HepG2 (cell line): ENCODE measurements at regions not wholly inside any gene's neighbourhood (a gene's known extent, or its start where the extent isn't known, plus 50 kb on each side); places are given as distances from the start of the nearest gene placed in this dataset.

Source experiments
- ATAC-seq: fragments of 200-7000 bp; cut with Tn5 transposase; 3 replicates; pipeline ENCODE4 v1.9.1; 2020; ENCODE audit warnings: mild to moderate bottlenecking, moderate library complexity
- BruUV-seq: library from RNA; stranded (reverse); fragments of 400-500 nt; replicated peaks from 2 replicates; lab custom pipeline; 2021; lab: Mats Ljungman, UMichigan
- CTCF ChIA-PET: fragments of 300-600 bp; formaldehyde crosslinking; extraction: SDS; loops from one replicate; lab custom pipeline; 2021; ENCODE audit warnings: low total read pairs, inconsistent platforms, low intra/inter-chr PET ratio; lab: Yijun Ruan, JAX
- POLR2A ChIA-PET: fragments of 350-600 bp; sonication (Branson Sonifier 250); formaldehyde crosslinking; loops from one replicate; lab custom pipeline; 2020; ENCODE audit warnings: antibody characterized with exemption, inconsistent platforms; lab: Yijun Ruan, JAX
- DNase-seq: peaks from one replicate; pipeline ENCODE4 v3.0.0-alpha.2; 2015; ENCODE audit warnings: low spot score
- FAIRE-seq: peaks from 3 replicates; lab custom pipeline; 2011; peaks lifted over from hg19 to GRCh38; lab: Jason Lieb, UNC
- H2AFZ ChIP-seq: one replicate; pipeline ENCODE4 v1.6.1; 2011; ENCODE audit warnings: low read length, inconsistent platforms
- H3K27ac ChIP-seq: fragments of 300-600 bp; 3 replicates; pipeline ENCODE4 v1.8.0; 2011; ENCODE audit warnings: mixed run types, mild to moderate bottlenecking, mixed read lengths, low read length, inconsistent platforms; ENCODE audit not compliant: insufficient read depth; ENCODE audit errors: extremely low read length
- H3K27me3 ChIP-seq, 2 experiments: fragments of 200-600 bp in 1 of 2; 2 replicates in 1 of 2; 3 replicates in 1 of 2; pipeline versions ENCODE4 v1.6.0 to v1.8.0; 2011; ENCODE audit warnings: low read length in 2 of 2, mild to moderate bottlenecking in 2 of 2, moderate library complexity in 2 of 2, inconsistent platforms in 1 of 2; ENCODE audit not compliant: insufficient read depth in 2 of 2, control insufficient read depth in 1 of 2
- H3K36me3 ChIP-seq, 2 experiments: fragments of 200-600 bp in 1 of 2; replicated peaks in 1 of 2; 2 replicates in 1 of 2; 3 replicates in 1 of 2; pipeline versions ENCODE4 v1.5.1 to v1.8.0; 2011; ENCODE audit warnings: low read length in 2 of 2, inconsistent platforms in 1 of 2; ENCODE audit not compliant: insufficient read depth in 2 of 2, control insufficient read depth in 1 of 2
- H3K4me1 ChIP-seq: 2 replicates; pipeline ENCODE4 v1.5.1; 2012; ENCODE audit warnings: low read length, inconsistent platforms; ENCODE audit not compliant: insufficient read depth
- H3K4me2 ChIP-seq: 2 replicates; pipeline ENCODE4 v1.6.0; 2011; ENCODE audit warnings: low read depth, low read length, inconsistent platforms
- H3K4me3 ChIP-seq, 3 experiments: fragments of 200-600 bp in 1 of 3; sonication (generic), shearing (Covaris generic) in 1 of 3; replicated peaks in 1 of 3; 2 replicates each; pipeline ENCODE4 v1.5.1; 2011 to 2016; ENCODE audit warnings: low read length in 3 of 3, inconsistent platforms in 2 of 3, low read depth in 2 of 3, mild to moderate bottlenecking in 2 of 3, control low read depth in 1 of 3, mixed read lengths in 1 of 3; ENCODE audit not compliant: insufficient read depth in 1 of 3
- H3K79me2 ChIP-seq: one replicate; pipeline ENCODE4 v1.6.1; 2011; ENCODE audit warnings: low read length, inconsistent platforms; ENCODE audit not compliant: insufficient read depth
- H3K9ac ChIP-seq: 2 replicates; pipeline ENCODE4 v1.6.0; 2011; ENCODE audit warnings: mild to moderate bottlenecking, low read depth, low read length, inconsistent platforms; ENCODE audit not compliant: insufficient read depth
- H3K9me3 ChIP-seq: 2 replicates; pipeline ENCODE4 v1.5.1; 2012; ENCODE audit warnings: mild to moderate bottlenecking, low read length
- H4K20me1 ChIP-seq: 2 replicates; pipeline ENCODE4 v1.6.0; 2011; ENCODE audit warnings: inconsistent platforms, mild to moderate bottlenecking, low read length, moderate library complexity; ENCODE audit not compliant: insufficient read depth
- BRCA1 ChIP-seq: sonication (generic); formaldehyde crosslinking; IDR thresholded peaks from 2 replicates; pipeline ENCODE4 v1.4.0; 2020; ENCODE audit warnings: missing genetic modification reagents
- CCAR2 ChIP-seq: fragments of 200-400 bp; formaldehyde crosslinking; optimal IDR thresholded peaks from 2 replicates; pipeline ENCODE3; 2018; ENCODE audit warnings: low read depth, mild to moderate bottlenecking, low read length, moderate library complexity
- HCFC1 ChIP-seq: fragments of 150-350 bp; IDR thresholded peaks from 2 replicates; pipeline ENCODE4 v1.6.1; 2014; ENCODE audit warnings: low read depth, low read length
- HDAC6 ChIP-seq: fragments of 200-600 bp; sonication (generic); IDR thresholded peaks from 2 replicates; pipeline ENCODE4 v1.7.0; 2017; ENCODE audit warnings: mild to moderate bottlenecking, antibody characterized with exemption, low read length, low read depth
- NRL ChIP-seq: sonication (generic); formaldehyde crosslinking; IDR thresholded peaks from 2 replicates; pipeline ENCODE4 v1.5.0; 2020; ENCODE audit warnings: missing genetic modification reagents, mild to moderate bottlenecking, moderate library complexity, borderline replicate concordance
- RCOR2 ChIP-seq: IDR thresholded peaks from 2 replicates; pipeline ENCODE4 v1.6.1; 2016; ENCODE audit warnings: missing biosample characterization, missing genetic modification reagents
- REL ChIP-seq: sonication (generic); formaldehyde crosslinking; conservative IDR thresholded peaks from 2 replicates; pipeline ENCODE4 v1.8.0; 2022; ENCODE audit warnings: mild to moderate bottlenecking, missing genetic modification reagents, moderate library complexity
- TBL1XR1 ChIP-seq: fragments of 150-350 bp; IDR thresholded peaks from 2 replicates; pipeline ENCODE4 v1.6.1; 2014; ENCODE audit warnings: borderline replicate concordance, low read length; ENCODE audit not compliant: partially characterized antibody
- TCF12 ChIP-seq, 2 experiments: fragments of 450-650 bp in 1 of 2; sonication (generic) in 1 of 2; formaldehyde crosslinking in 1 of 2; IDR thresholded peaks; 2 replicates each; pipeline versions ENCODE4 v1.6.1 to v1.8.0; 2017 to 2022; ENCODE audit warnings: antibody characterized with exemption in 1 of 2, mild to moderate bottlenecking in 1 of 2, missing genetic modification reagents in 1 of 2, moderate library complexity in 1 of 2
- ZNF20 ChIP-seq: sonication (generic); formaldehyde crosslinking; IDR thresholded peaks from 2 replicates; pipeline ENCODE4 v1.4.0; 2020; ENCODE audit warnings: mild to moderate bottlenecking, moderate library complexity, missing genetic modification reagents
- ZNF205 ChIP-seq: IDR thresholded peaks from 2 replicates; pipeline ENCODE4 v1.6.1; 2018; ENCODE audit warnings: missing biosample characterization, missing genetic modification reagents
- ZNF232 ChIP-seq: sonication (generic); formaldehyde crosslinking; IDR thresholded peaks from 2 replicates; pipeline ENCODE4 v1.4.0; 2020; ENCODE audit warnings: missing genetic modification reagents, borderline replicate concordance
- ZNF576 ChIP-seq: sonication (generic); formaldehyde crosslinking; IDR thresholded peaks from 2 replicates; pipeline ENCODE4 v1.4.0; 2020; ENCODE audit warnings: mild to moderate bottlenecking, missing genetic modification reagents
- ZSCAN31 ChIP-seq: sonication (generic); formaldehyde crosslinking; IDR thresholded peaks from 2 replicates; pipeline ENCODE4 v1.5.0; 2020; ENCODE audit warnings: low read depth, mild to moderate bottlenecking, missing genetic modification reagents
- WGBS: methylation state at CpG from one replicate; pipeline ENCODE4 v1.1.6; 2017; ENCODE audit warnings: low lambda C conversion rate; 5-methylcytosine and 5-hydroxymethylcytosine counted together
- in situ Hi-C: cut with HindIII; loops from 2 replicates; pipeline ENCODE4 v1.10.0; 2017; ENCODE audit warnings: low pct_unique_long_range_greater_than_20kb; ENCODE audit not compliant: extremely low pct_ligation_motif_present
- intact Hi-C: fragments of 100-400 bp; cut with micrococcal nuclease; formaldehyde crosslinking; loops from one replicate; pipeline ENCODE4 v1.10.0; 2022; ENCODE audit not compliant: unreplicated experiment
- TF ChIP-seq, protein P1 (sequence below): IDR thresholded peaks from 2 replicates; pipeline ENCODE4 v1.6.1; 2016; ENCODE audit warnings: missing compliant biosample characterization, missing genetic modification reagents, borderline replicate concordance
- TF ChIP-seq, protein P2 (sequence below): IDR thresholded peaks from 2 replicates; pipeline ENCODE4 v1.6.1; 2016; ENCODE audit warnings: low read depth, borderline replicate concordance
- TF ChIP-seq, protein P3 (sequence below): sonication (generic); formaldehyde crosslinking; IDR thresholded peaks from 2 replicates; pipeline ENCODE4 v1.5.1; 2020; ENCODE audit warnings: missing genetic modification reagents, mild to moderate bottlenecking, borderline replicate concordance

DNA sequence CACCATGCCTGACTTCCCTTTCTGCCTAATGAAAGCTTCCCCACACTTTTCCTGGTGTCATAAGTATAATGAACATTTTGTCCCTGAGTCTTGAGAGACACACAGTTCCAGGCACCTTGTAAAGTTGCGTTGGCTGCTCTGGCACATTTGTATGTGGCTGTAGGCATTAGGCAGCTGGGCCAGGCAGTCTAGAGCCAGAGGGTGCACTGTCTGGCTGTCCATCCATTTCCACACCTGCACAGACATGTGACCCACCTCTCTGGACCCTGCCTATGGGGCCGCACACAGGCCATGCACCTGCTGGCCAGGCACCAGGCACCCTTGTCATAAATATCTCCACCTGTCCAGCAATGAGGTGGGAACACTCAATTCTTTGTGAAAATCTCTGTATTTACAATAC is 54.7 kb upstream of the ANTXRL start:
- ChIA-PET POLR2A (no interaction called here), CTCF (no interaction called here)

DNA sequence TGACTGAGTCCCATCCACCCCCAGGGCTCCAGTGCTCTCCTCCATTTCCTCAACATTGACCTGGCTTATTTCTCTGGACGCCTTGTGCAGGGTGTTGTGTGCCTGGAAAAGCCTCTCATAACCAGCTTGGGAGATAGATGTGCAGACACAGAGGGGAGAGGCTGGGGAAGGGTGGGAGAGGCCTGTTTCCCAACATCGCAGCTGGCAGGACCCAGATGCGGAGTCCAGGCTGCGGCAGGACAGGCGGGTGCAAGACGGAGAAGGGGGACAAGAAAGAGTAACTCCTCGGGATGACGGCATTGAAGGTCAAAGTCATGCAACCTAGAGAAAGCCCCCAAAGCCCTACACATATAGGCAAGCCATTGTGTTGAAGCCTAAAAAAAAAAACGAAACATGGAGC is 54.1 kb upstream of the ANTXRL start:
- in situ Hi-C loops (no loop called here), intact Hi-C loops (no loop called here)
- Histone ChIP-seq H3K4me2 (no peak overlapping the region), H3K9me3 (no peaks in the 10 kb centered on the region), H3K9ac (no peak overlapping the region), H3K27me3 (peaks cover 0 to 7% of the 10 kb centered on the region in 2 experiments; a peak in 2 of 5 replicates), H4K20me1 (no peaks in the 10 kb centered on the region), H3K4me3 (no peak overlapping the region), H3K4me1 (peaks cover 20% of the 10 kb centered on the region), H3K27ac (no peak overlapping the region), H2AFZ (no peak overlapping the region), H3K36me3 (no peaks in the 10 kb centered on the region), H3K79me2 (no peaks in the 10 kb centered on the region)
- BruUV-seq, result no TSS peak
- ATAC-seq (no peak), FAIRE-seq (no peak), DNase-seq (no peak)
- TF ChIP-seq TCF12 (IDR thresholded peaks at IDR 0.05), result no peak
- no peak for TF ChIP-seq TCF12 (CRISPR knock-in tag; IDR thresholded peaks at IDR 0.05)
- no peak for TF ChIP-seq TBL1XR1
- no peak for TF ChIP-seq ZNF205 (CRISPR knock-in tag)
- TF ChIP-seq, protein P1, sequence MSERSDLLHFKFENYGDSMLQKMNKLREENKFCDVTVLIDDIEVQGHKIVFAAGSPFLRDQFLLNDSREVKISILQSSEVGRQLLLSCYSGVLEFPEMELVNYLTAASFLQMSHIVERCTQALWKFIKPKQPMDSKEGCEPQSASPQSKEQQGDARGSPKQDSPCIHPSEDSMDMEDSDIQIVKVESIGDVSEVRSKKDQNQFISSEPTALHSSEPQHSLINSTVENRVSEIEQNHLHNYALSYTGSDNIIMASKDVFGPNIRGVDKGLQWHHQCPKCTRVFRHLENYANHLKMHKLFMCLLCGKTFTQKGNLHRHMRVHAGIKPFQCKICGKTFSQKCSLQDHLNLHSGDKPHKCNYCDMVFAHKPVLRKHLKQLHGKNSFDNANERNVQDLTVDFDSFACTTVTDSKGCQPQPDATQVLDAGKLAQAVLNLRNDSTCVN (CRISPR knock-in tag), result no peak
- TF ChIP-seq, protein P2, sequence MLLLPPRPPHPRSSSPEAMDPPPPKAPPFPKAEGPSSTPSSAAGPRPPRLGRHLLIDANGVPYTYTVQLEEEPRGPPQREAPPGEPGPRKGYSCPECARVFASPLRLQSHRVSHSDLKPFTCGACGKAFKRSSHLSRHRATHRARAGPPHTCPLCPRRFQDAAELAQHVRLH (CRISPR knock-in tag), result no peak
- TF ChIP-seq ZNF232, result no peak
- TF ChIP-seq, protein P3, sequence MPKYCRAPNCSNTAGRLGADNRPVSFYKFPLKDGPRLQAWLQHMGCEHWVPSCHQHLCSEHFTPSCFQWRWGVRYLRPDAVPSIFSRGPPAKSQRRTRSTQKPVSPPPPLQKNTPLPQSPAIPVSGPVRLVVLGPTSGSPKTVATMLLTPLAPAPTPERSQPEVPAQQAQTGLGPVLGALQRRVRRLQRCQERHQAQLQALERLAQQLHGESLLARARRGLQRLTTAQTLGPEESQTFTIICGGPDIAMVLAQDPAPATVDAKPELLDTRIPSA (CRISPR knock-in tag), result no peak
- TF ChIP-seq REL (CRISPR knock-in tag), result no peak
- TF ChIP-seq CCAR2, result no peak
- no peak for TF ChIP-seq ZSCAN31 (CRISPR knock-in tag)
- TF ChIP-seq HCFC1, result no peak
- no peak for TF ChIP-seq NRL (CRISPR knock-in tag)
- no peak for TF ChIP-seq BRCA1
- no peak for TF ChIP-seq HDAC6
- TF ChIP-seq RCOR2, result no peak
- POLR2A ChIA-PET, result no interaction called here
- CTCF ChIA-PET, result no interaction called here
- 49% methylated on average over 9 of the region's 9 CpGs for WGBS

More for the DNA sequence above, 54.7 kb upstream of the ANTXRL start:
- Histone ChIP-seq H4K20me1 (no peaks in the 10 kb centered on the region), H3K27me3 (peaks cover 0 to 11% of the 10 kb centered on the region in 2 experiments; a peak in 3 of 5 replicates), H3K27ac (no peak overlapping the region), H3K36me3 (no peaks in the 10 kb centered on the region), H3K9me3 (no peaks in the 10 kb centered on the region), H3K79me2 (no peaks in the 10 kb centered on the region), H2AFZ (no peak overlapping the region), H3K4me1 (peaks cover 21% of the 10 kb centered on the region), H3K4me3 (no peak overlapping the region), H3K9ac (no peak overlapping the region)
- in situ Hi-C loops, result no loop called here
- ATAC-seq (no peak), DNase-seq (no peak)
- intact Hi-C loops, result no loop called here
- no peak for TF ChIP-seq ZNF20 (CRISPR knock-in tag)
- no peak for TF ChIP-seq ZNF576 (CRISPR knock-in tag)
- TF ChIP-seq, all 625 proteins: peak for 0
- no peak for FAIRE-seq
- no TSS peak for BruUV-seq
- WGBS, result 6% methylated on average over 2 of the region's 2 CpGs
- no peak overlapping the region for H3K4me2 ChIP-seq
